ENCODE measurements at regions not wholly inside any gene's neighbourhood (a gene's known extent, or its start where the extent isn't known, plus 50 kb on each side); places are given as distances from the start of the nearest gene placed in this dataset.

DNA sequence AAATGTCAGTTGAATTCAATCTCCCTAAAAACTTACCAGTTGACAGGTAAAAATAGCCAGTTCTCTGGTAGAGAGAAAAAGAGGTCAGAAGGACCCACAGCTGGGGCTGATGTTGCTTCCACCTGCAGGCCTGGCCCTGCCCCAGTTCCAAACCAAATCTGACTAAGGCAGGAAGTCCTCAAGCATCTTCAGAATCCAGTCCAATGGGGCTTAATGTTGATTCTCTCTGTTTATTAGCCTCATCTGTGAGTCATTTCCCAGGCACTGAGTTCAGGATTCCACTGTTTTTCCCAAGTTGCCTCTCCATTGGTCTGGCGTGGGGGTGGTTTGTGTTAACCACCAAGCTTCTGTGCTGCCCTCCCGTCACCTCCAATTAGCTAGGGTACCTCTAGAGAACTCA is 601.8 kb downstream of the INSC start:
- no peak overlapping the region for H3K27ac ChIP-seq
- no peak for DNase-seq
- no peaks in the 10 kb centered on the region for H3K9me3 ChIP-seq
- H3K4me1 ChIP-seq: no peaks in the 10 kb centered on the region
- TF ChIP-seq POLR2A (IDR thresholded peaks at IDR 0.05) (no peak), EP300 (IDR thresholded peaks at IDR 0.05) (no peak), POLR2AphosphoS5 (IDR thresholded peaks at IDR 0.05) (no peak)
- TF ChIP-seq, protein P1, sequence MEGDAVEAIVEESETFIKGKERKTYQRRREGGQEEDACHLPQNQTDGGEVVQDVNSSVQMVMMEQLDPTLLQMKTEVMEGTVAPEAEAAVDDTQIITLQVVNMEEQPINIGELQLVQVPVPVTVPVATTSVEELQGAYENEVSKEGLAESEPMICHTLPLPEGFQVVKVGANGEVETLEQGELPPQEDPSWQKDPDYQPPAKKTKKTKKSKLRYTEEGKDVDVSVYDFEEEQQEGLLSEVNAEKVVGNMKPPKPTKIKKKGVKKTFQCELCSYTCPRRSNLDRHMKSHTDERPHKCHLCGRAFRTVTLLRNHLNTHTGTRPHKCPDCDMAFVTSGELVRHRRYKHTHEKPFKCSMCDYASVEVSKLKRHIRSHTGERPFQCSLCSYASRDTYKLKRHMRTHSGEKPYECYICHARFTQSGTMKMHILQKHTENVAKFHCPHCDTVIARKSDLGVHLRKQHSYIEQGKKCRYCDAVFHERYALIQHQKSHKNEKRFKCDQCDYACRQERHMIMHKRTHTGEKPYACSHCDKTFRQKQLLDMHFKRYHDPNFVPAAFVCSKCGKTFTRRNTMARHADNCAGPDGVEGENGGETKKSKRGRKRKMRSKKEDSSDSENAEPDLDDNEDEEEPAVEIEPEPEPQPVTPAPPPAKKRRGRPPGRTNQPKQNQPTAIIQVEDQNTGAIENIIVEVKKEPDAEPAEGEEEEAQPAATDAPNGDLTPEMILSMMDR (IDR thresholded peaks at IDR 0.05): no peak
- 83 to 85% methylated on average over 2 of the region's 2 CpGs for WGBS, 2 donors
- no peaks in the 10 kb centered on the region for H3K36me3 ChIP-seq
- intact Hi-C loops (cut with DNase I): no loop called here
- H3K27me3 ChIP-seq: no peaks in the 10 kb centered on the region
- H3K4me3 ChIP-seq: no peak overlapping the region

- H3K4me1 ChIP-seq: no peaks in the 10 kb centered on the region
- DNase-seq: no peak
- no peak overlapping the region for H3K4me3 ChIP-seq
- no peak for TF ChIP-seq POLR2A (IDR thresholded peaks at IDR 0.05)
- TF ChIP-seq, protein P1 (IDR thresholded peaks at IDR 0.05): no peak
- no peak for TF ChIP-seq POLR2AphosphoS5 (IDR thresholded peaks at IDR 0.05)
- TF ChIP-seq EP300 (IDR thresholded peaks at IDR 0.05): no peak
- H3K27me3 ChIP-seq: no peaks in the 10 kb centered on the region
- no peak overlapping the region for H3K27ac ChIP-seq
- 80 to 81% methylated on average over 5 of the region's 5 CpGs for WGBS, 2 donors
- peaks cover 0 to 5% (median 2%) of the 10 kb centered on the region in 4 donors for H3K9me3 ChIP-seq
- intact Hi-C loops (cut with DNase I): no loop called here
- no peaks in the 10 kb centered on the region for H3K36me3 ChIP-seq
Observed at GRCh38 chr11:15720460-15720859, 605.7 kb downstream of the INSC start.

GRCh38 chr11:15723966-15724365 is 609.2 kb downstream of the INSC start:
- H3K9me3 ChIP-seq: peaks cover 0 to 5% (median 2%) of the 10 kb centered on the region in 4 donors
- no peaks in the 10 kb centered on the region for H3K27me3 ChIP-seq
- H3K27ac ChIP-seq: no peak overlapping the region
- no peaks in the 10 kb centered on the region for H3K36me3 ChIP-seq
- intact Hi-C loops (cut with DNase I): no loop called here
- no peak for DNase-seq
- TF ChIP-seq, protein P1 (IDR thresholded peaks at IDR 0.05): no peak
- TF ChIP-seq EP300 (IDR thresholded peaks at IDR 0.05) (no peak), POLR2A (IDR thresholded peaks at IDR 0.05) (no peak), POLR2AphosphoS5 (IDR thresholded peaks at IDR 0.05) (no peak)
- H3K4me1 ChIP-seq: no peaks in the 10 kb centered on the region
- no peak overlapping the region for H3K4me3 ChIP-seq

- Histone ChIP-seq H3K9me3 (peaks cover 0 to 5% (median 2%) of the 10 kb centered on the region in 4 donors), H3K27me3 (no peaks in the 10 kb centered on the region), H3K27ac (no peak overlapping the region), H3K36me3 (no peaks in the 10 kb centered on the region), H3K4me1 (no peaks in the 10 kb centered on the region), H3K4me3 (no peak overlapping the region)
- DNase-seq: no peak
- intact Hi-C loops (cut with DNase I): no loop called here
- 82 to 84% methylated on average over 3 of the region's 3 CpGs for WGBS, 2 donors
- no peak for TF ChIP-seq EP300 (IDR thresholded peaks at IDR 0.05)
- TF ChIP-seq POLR2A (IDR thresholded peaks at IDR 0.05): no peak
- TF ChIP-seq, protein P1 (IDR thresholded peaks at IDR 0.05): no peak
- no peak for TF ChIP-seq POLR2AphosphoS5 (IDR thresholded peaks at IDR 0.05)
Observed at GRCh38 chr11:15724601-15725000, 609.9 kb downstream of the INSC start.

- H3K4me3 ChIP-seq: no peak overlapping the region
- 49 to 87% methylated on average over 2 of the region's 2 CpGs for WGBS, 2 donors
- DNase-seq: no peak
- TF ChIP-seq POLR2A (IDR thresholded peaks at IDR 0.05) (no peak), EP300 (IDR thresholded peaks at IDR 0.05) (no peak), POLR2AphosphoS5 (IDR thresholded peaks at IDR 0.05) (no peak)
- TF ChIP-seq, protein P1 (IDR thresholded peaks at IDR 0.05): no peak
- no peak overlapping the region for H3K27ac ChIP-seq
- no peaks in the 10 kb centered on the region for H3K27me3 ChIP-seq
- H3K9me3 ChIP-seq: peaks cover 0 to 5% (median 2%) of the 10 kb centered on the region in 4 donors
- intact Hi-C loops (cut with DNase I): no loop called here
- no peaks in the 10 kb centered on the region for H3K36me3 ChIP-seq
- H3K4me1 ChIP-seq: no peaks in the 10 kb centered on the region
Observed at GRCh38 chr11:15725246-15725645, 610.5 kb downstream of the INSC start.
